Uterus (tissue), 2 donors: ENCODE measurements at regions not wholly inside any gene's neighbourhood (a gene's known extent, or its start where the extent isn't known, plus 50 kb on each side); places are given as distances from the start of the nearest gene placed in this dataset.

ENCODE experiments used
- CTCF ChIP-seq, 4 experiments: fragments of 200-600 bp in 2 of 4; fragments of 450-650 bp in 2 of 4; sonication (generic) in 2 of 4; IDR thresholded peaks; one replicate each; pipeline ENCODE4 v1.5.1; 2016 to 2019; ENCODE audit warnings: antibody characterized with exemption in 4 of 4, mild to moderate bottlenecking in 2 of 4, moderate library complexity in 1 of 4
- POLR2A ChIP-seq, 2 donors: fragments of 450-650 bp; IDR thresholded peaks; one replicate each; pipeline ENCODE4 v1.6.1; 2016; ENCODE audit warnings: antibody characterized with exemption in 2 of 2, mild to moderate bottlenecking in 1 of 2, moderate library complexity in 1 of 2

GRCh38 chr7:121474301-121474673 is 78.2 kb upstream of the FAM3C start:
- TF ChIP-seq CTCF (IDR thresholded peaks at IDR 0.05), result no peak
- no peak for TF ChIP-seq POLR2A (IDR thresholded peaks at IDR 0.05)
